ENCODE measurements at regions not wholly inside any gene's neighbourhood (a gene's known extent, or its start where the extent isn't known, plus 50 kb on each side); places are given as distances from the start of the nearest gene placed in this dataset.

GRCh38 chr6:14874975-14875480, 370.8 kb upstream of the JARID2 start (continued):
- TF ChIP-seq ZNF532 (CRISPR knock-in tag; IDR thresholded peaks at IDR 0.05; ENCODE audit: borderline replicate concordance) (no peak), ZBTB43 (CRISPR knock-in tag; IDR thresholded peaks at IDR 0.05) (no peak), IRF2 (CRISPR knock-in tag; IDR thresholded peaks at IDR 0.05; ENCODE audit: borderline replicate concordance, low read depth) (no peak), ATF1 (CRISPR knock-in tag; IDR thresholded peaks at IDR 0.05) (no peak), SP1 (CRISPR knock-in tag; conservative IDR thresholded peaks at IDR 0.05) (no peak)

- H3K27ac Mint-ChIP-seq: no peak overlapping the region
- no peak for TF ChIP-seq NFATC4 (CRISPR knock-in tag; IDR thresholded peaks at IDR 0.05)
- no peak for TF ChIP-seq STAT6 (CRISPR knock-in tag; conservative IDR thresholded peaks at IDR 0.05; ENCODE audit: low read depth)
- no peak for TF ChIP-seq CTCF (IDR thresholded peaks at IDR 0.05)
- no peak for TF ChIP-seq MLX (CRISPR knock-in tag; IDR thresholded peaks at IDR 0.05)
- no peak for TF ChIP-seq MYBL2 (CRISPR knock-in tag; IDR thresholded peaks at IDR 0.05)
- no peak for TF ChIP-seq JAZF1 (CRISPR knock-in tag; IDR thresholded peaks at IDR 0.05)
- TF ChIP-seq SP1 (CRISPR knock-in tag; conservative IDR thresholded peaks at IDR 0.05): no peak
- no peak for TF ChIP-seq MXD4 (CRISPR knock-in tag; IDR thresholded peaks at IDR 0.05; ENCODE audit: borderline replicate concordance)
- TF ChIP-seq ESRRA (CRISPR knock-in tag; IDR thresholded peaks at IDR 0.05; ENCODE audit: borderline replicate concordance): no peak
- TF ChIP-seq RORB (CRISPR knock-in tag; IDR thresholded peaks at IDR 0.05): no peak
- TF ChIP-seq ZNF232 (CRISPR knock-in tag; IDR thresholded peaks at IDR 0.05): no peak
- CTCF ChIA-PET: no interaction called here
- POLR2A ChIA-PET: no interaction called here
- no peaks in the 10 kb centered on the region for H3K27me3 Mint-ChIP-seq (ENCODE audit: low read depth)
- ATAC-seq (no peak), DNase-seq (ENCODE audit: low spot score) (no peak)
- no peak overlapping the region for H3K4me3 Mint-ChIP-seq
- no peaks in the 10 kb centered on the region for H3K36me3 Mint-ChIP-seq
- H3K9me3 Mint-ChIP-seq: no peaks in the 10 kb centered on the region
- H3K4me1 Mint-ChIP-seq: peaks cover 75% of the 10 kb centered on the region
These were observed 370.3 kb upstream of the JARID2 start for GRCh38 chr6:14875481-14876063.
